BLaER1 treated with 17β-estradiol and CSF1 and Interleukin-3, amounts not matched to agents 10 nM and 100 nM (cell line): ENCODE measurements at regions not wholly inside any gene's neighbourhood (a gene's known extent, or its start where the extent isn't known, plus 50 kb on each side); places are given as distances from the start of the nearest gene placed in this dataset.
"Not testable (repeated sequence)": the region's sequence is repeated elsewhere in the genome, so short reads cannot be mapped to it uniquely, and the experiment has no call there.

Experiments
- H3K27ac ChIP-seq, 11 experiments: shearing (Covaris generic); formaldehyde crosslinking; 2 replicates each; pipeline ENCODE4 v1.8.1; 2022
- H3K27me3 ChIP-seq, 11 experiments: shearing (Covaris generic); formaldehyde crosslinking; 2 replicates each; pipeline ENCODE4 v1.8.1; 2022
- H3K36me3 ChIP-seq, 11 experiments: shearing (Covaris generic); formaldehyde crosslinking; 2 replicates each; pipeline ENCODE4 v1.8.1; 2022
- H3K4me1 ChIP-seq, 10 experiments: shearing (Covaris generic); formaldehyde crosslinking; 2 replicates each; pipeline ENCODE4 v1.8.1; 2022
- H3K4me2 ChIP-seq, 11 experiments: shearing (Covaris generic); formaldehyde crosslinking; 2 replicates each; pipeline ENCODE4 v1.8.1; 2022
- H3K4me3 ChIP-seq, 10 experiments: shearing (Covaris generic); formaldehyde crosslinking; 2 replicates each; pipeline ENCODE4 v1.8.1; 2022
- H3K9ac ChIP-seq, 11 experiments: shearing (Covaris generic); formaldehyde crosslinking; 2 replicates each; pipeline ENCODE4 v1.8.1; 2022
- H3K9me3 ChIP-seq, 11 experiments: shearing (Covaris generic); formaldehyde crosslinking; replicated peaks in 1 of 11; 2 replicates each; pipeline ENCODE4 v1.8.1; 2022
- H4K20me1 ChIP-seq, 11 experiments: shearing (Covaris generic); formaldehyde crosslinking; 2 replicates each; pipeline ENCODE4 v1.8.1; 2022
- Cebpa-rat ChIP-seq, 11 experiments: shearing (Covaris generic); IDR thresholded peaks; 2 replicates each; pipeline ENCODE4 v1.8.1; 2022

GRCh38 chr12:29023436-29024076, 125.5 kb upstream of the FAR2 start:
- H3K9me3 ChIP-seq, result no peaks in the 10 kb centered on the region
- no peak overlapping the region for H3K4me2 ChIP-seq
- H3K27ac ChIP-seq, result no peak overlapping the region
- H3K4me3 ChIP-seq, result no peak overlapping the region
- no peaks in the 10 kb centered on the region for H3K36me3 ChIP-seq
- no peaks in the 10 kb centered on the region for H3K27me3 ChIP-seq
- peaks cover 0 to 12% (median 6%) of the 10 kb centered on the region in 10 experiments; a peak in 9 of 20 replicates for H3K4me1 ChIP-seq
- no peak overlapping the region for H3K9ac ChIP-seq
- no peak for TF ChIP-seq Cebpa-rat (IDR thresholded peaks at IDR 0.05)
- no peaks in the 10 kb centered on the region for H4K20me1 ChIP-seq

- no peak overlapping the region for H3K27ac ChIP-seq
- no peaks in the 10 kb centered on the region for H4K20me1 ChIP-seq
- no peaks in the 10 kb centered on the region for H3K36me3 ChIP-seq
- TF ChIP-seq Cebpa-rat (IDR thresholded peaks at IDR 0.05), result no peak
- peaks cover 0 to 12% (median 6%) of the 10 kb centered on the region in 10 experiments; a peak in 9 of 20 replicates for H3K4me1 ChIP-seq
- no peak overlapping the region for H3K4me2 ChIP-seq
- H3K9me3 ChIP-seq, result no peaks in the 10 kb centered on the region
- H3K27me3 ChIP-seq, result no peaks in the 10 kb centered on the region
- H3K4me3 ChIP-seq, result no peak overlapping the region
- no peak overlapping the region for H3K9ac ChIP-seq
Observed at GRCh38 chr12:29024117-29024516, 125.0 kb upstream of the FAR2 start.

- Histone ChIP-seq H3K27me3 (no peaks in the 10 kb centered on the region), H3K27ac (no peak overlapping the region), H3K36me3 (no peaks in the 10 kb centered on the region), H3K9ac (no peak overlapping the region), H4K20me1 (no peaks in the 10 kb centered on the region), H3K4me1 (peaks cover 0 to 12% (median 6%) of the 10 kb centered on the region in 10 experiments; a peak in 9 of 20 replicates), H3K4me3 (no peak overlapping the region), H3K9me3 (no peaks in the 10 kb centered on the region), H3K4me2 (peak overlapping the region in 8 of 11 experiments; percentile 16 to 61 (median 47); a peak in 14 of 22 replicates)
- no peak for TF ChIP-seq Cebpa-rat (IDR thresholded peaks at IDR 0.05)
Observed at GRCh38 chr12:29025937-29026336, 123.1 kb upstream of the FAR2 start.

- H3K9me3 ChIP-seq, result no peaks in the 10 kb centered on the region
- no peak overlapping the region for H3K27ac ChIP-seq
- no peak overlapping the region for H3K4me3 ChIP-seq
- no peak overlapping the region for H3K9ac ChIP-seq
- peaks cover 0 to 12% (median 6%) of the 10 kb centered on the region in 10 experiments; a peak in 9 of 20 replicates for H3K4me1 ChIP-seq
- H3K4me2 ChIP-seq, result peak overlapping the region in 8 of 11 experiments; percentile 16 to 61 (median 47); a peak in 15 of 22 replicates
- H4K20me1 ChIP-seq, result no peaks in the 10 kb centered on the region
- no peak for TF ChIP-seq Cebpa-rat (IDR thresholded peaks at IDR 0.05)
- no peaks in the 10 kb centered on the region for H3K36me3 ChIP-seq
- no peaks in the 10 kb centered on the region for H3K27me3 ChIP-seq
Observed at GRCh38 chr12:29026419-29026818, 122.7 kb upstream of the FAR2 start.

- peaks cover 0 to 12% (median 6%) of the 10 kb centered on the region in 10 experiments; a peak in 9 of 20 replicates for H3K4me1 ChIP-seq
- H3K27me3 ChIP-seq, H3K4me3 ChIP-seq, H4K20me1 ChIP-seq, H3K9me3 ChIP-seq, H3K36me3 ChIP-seq, H3K4me2 ChIP-seq, H3K9ac ChIP-seq, H3K27ac ChIP-seq: not testable (repeated sequence)
Observed at GRCh38 chr12:29029484-29029883, 119.6 kb upstream of the FAR2 start.

- H4K20me1 ChIP-seq, result no peaks in the 10 kb centered on the region
- no peaks in the 10 kb centered on the region for H3K36me3 ChIP-seq
- no peak overlapping the region for H3K27ac ChIP-seq
- H3K27me3 ChIP-seq, result no peaks in the 10 kb centered on the region
- TF ChIP-seq Cebpa-rat (IDR thresholded peaks at IDR 0.05), result no peak
- no peaks in the 10 kb centered on the region for H3K9me3 ChIP-seq
- no peak overlapping the region for H3K9ac ChIP-seq
- no peak overlapping the region for H3K4me3 ChIP-seq
- H3K4me1 ChIP-seq, result peaks cover 0 to 12% (median 6%) of the 10 kb centered on the region in 10 experiments; a peak in 9 of 20 replicates
- no peak overlapping the region for H3K4me2 ChIP-seq
Observed at GRCh38 chr12:29030006-29030405, 119.1 kb upstream of the FAR2 start.

GRCh38 chr12:29032446-29032845, 116.6 kb upstream of the FAR2 start:
- H3K27me3 ChIP-seq, result no peaks in the 10 kb centered on the region
- H3K9ac ChIP-seq, result no peak overlapping the region
- H3K36me3 ChIP-seq, result no peaks in the 10 kb centered on the region
- H3K27ac ChIP-seq, result no peak overlapping the region
- H3K9me3 ChIP-seq, result no peaks in the 10 kb centered on the region
- H3K4me3 ChIP-seq, result no peak overlapping the region
- H3K4me1 ChIP-seq, result no peaks in the 10 kb centered on the region
- no peaks in the 10 kb centered on the region for H4K20me1 ChIP-seq
- no peak overlapping the region for H3K4me2 ChIP-seq
- no peak for TF ChIP-seq Cebpa-rat (IDR thresholded peaks at IDR 0.05)

- Histone ChIP-seq H3K4me2 (no peak overlapping the region), H3K36me3 (no peaks in the 10 kb centered on the region), H3K4me1 (no peaks in the 10 kb centered on the region), H3K4me3 (no peak overlapping the region), H3K9me3 (no peaks in the 10 kb centered on the region), H4K20me1 (no peaks in the 10 kb centered on the region), H3K27me3 (no peaks in the 10 kb centered on the region), H3K27ac (no peak overlapping the region), H3K9ac (no peak overlapping the region)
- no peak for TF ChIP-seq Cebpa-rat (IDR thresholded peaks at IDR 0.05)
Observed at GRCh38 chr12:29033519-29033918, 115.6 kb upstream of the FAR2 start.

- no peaks in the 10 kb centered on the region for H3K4me1 ChIP-seq
- H3K27me3 ChIP-seq, result no peaks in the 10 kb centered on the region
- no peak overlapping the region for H3K27ac ChIP-seq
- no peaks in the 10 kb centered on the region for H4K20me1 ChIP-seq
- no peak for TF ChIP-seq Cebpa-rat (IDR thresholded peaks at IDR 0.05)
- H3K9me3 ChIP-seq, result no peaks in the 10 kb centered on the region
- H3K4me2 ChIP-seq, result no peak overlapping the region
- no peaks in the 10 kb centered on the region for H3K36me3 ChIP-seq
- H3K9ac ChIP-seq, result no peak overlapping the region
- H3K4me3 ChIP-seq, result no peak overlapping the region
Observed at GRCh38 chr12:29035112-29035511, 114.0 kb upstream of the FAR2 start.

- H4K20me1 ChIP-seq, result no peaks in the 10 kb centered on the region
- no peak for TF ChIP-seq Cebpa-rat (IDR thresholded peaks at IDR 0.05)
- peaks cover 0 to 5% (median 0%) of the 10 kb centered on the region in 10 experiments; a peak in 1 of 20 replicates for H3K4me1 ChIP-seq
- no peak overlapping the region for H3K9ac ChIP-seq
- H3K4me3 ChIP-seq, result no peak overlapping the region
- H3K27ac ChIP-seq, result no peak overlapping the region
- H3K36me3 ChIP-seq, result no peaks in the 10 kb centered on the region
- H3K27me3 ChIP-seq, result no peaks in the 10 kb centered on the region
- H3K9me3 ChIP-seq, result no peaks in the 10 kb centered on the region
- no peak overlapping the region for H3K4me2 ChIP-seq
Observed at GRCh38 chr12:29039013-29039412, 110.1 kb upstream of the FAR2 start.
